Superior temporal gyrus (tissue), 1 donor: ENCODE measurements at regions not wholly inside any gene's neighbourhood (a gene's known extent, or its start where the extent isn't known, plus 50 kb on each side); places are given as distances from the start of the nearest gene placed in this dataset.
A peak's percentile ranks its signal among the peaks of the same experiment; 100 is the strongest.
"Not testable (repeated sequence)": the region's sequence is repeated elsewhere in the genome, so short reads cannot be mapped to it uniquely, and the experiment has no call there.

ENCODE experiments used
- DNase-seq: peaks from one replicate; pipeline ENCODE4 v3.0.0-alpha.2; 2016; ENCODE audit errors: extremely low spot score

GRCh38 chr15:32536507-32537172 lies 56.6 kb upstream of the GOLGA8N start:
- peak; percentile 14 for DNase-seq

DNA sequence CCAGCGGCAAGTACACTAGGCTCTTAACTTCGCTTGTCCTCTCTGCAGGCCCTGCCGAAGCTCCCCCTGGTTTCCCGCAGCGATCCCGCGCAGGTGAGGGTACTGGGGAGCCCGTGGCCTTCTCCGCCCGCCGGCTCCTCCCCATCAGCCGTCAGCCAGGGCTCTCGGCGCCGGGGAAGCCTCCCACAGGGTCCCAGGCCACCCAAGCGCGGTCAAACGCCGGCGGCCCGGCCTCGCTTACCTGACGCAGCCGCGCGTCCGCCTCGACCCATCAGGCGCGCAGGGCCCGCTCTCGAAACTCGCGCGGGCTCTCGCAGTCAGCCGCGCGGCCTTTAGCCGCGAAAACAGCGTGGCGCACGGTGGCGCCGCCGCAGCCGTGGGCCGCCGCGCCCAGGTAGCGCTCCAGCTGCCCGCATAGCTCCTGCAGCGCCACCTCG lies 57.2 kb upstream of the GOLGA8N start:
- DNase-seq = not testable (repeated sequence)

GRCh38 chr15:32535150-32535898 lies 57.9 kb upstream of the GOLGA8N start:
- not testable (repeated sequence) for DNase-seq

DNA sequence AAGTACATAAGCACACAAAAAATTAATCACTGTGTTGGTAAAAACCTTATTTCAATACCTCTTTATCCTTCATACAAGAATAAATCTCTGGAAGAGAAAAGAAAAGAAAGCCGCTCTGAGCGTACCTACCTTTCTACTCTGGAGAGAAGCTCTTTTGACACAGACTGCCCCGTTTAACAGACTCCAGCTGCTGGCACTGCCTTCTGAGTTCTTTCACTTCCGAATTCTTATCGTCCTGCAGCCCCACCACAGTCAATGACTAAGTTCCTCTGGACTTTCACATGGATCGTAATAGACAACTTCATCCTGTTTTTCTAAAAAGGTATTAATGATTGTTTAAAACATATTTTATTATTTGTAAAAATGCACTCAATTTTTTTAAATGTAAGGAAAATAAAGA lies 67.5 kb upstream of the GOLGA8O start:
- not testable (repeated sequence) for DNase-seq

GRCh38 chr15:32522421-32522820 lies 67.0 kb upstream of the GOLGA8O start:
- DNase-seq = not testable (repeated sequence)

- peak; percentile 2 for DNase-seq
These were observed 63.5 kb upstream of the GOLGA8O start for GRCh38 chr15:32518976-32519375.

- DNase-seq = not testable (repeated sequence)
These were observed 62.6 kb upstream of the GOLGA8O start for GRCh38 chr15:32518013-32518412.

- not testable (repeated sequence) for DNase-seq
These were observed 61.5 kb upstream of the GOLGA8O start for GRCh38 chr15:32516954-32517353.

DNA sequence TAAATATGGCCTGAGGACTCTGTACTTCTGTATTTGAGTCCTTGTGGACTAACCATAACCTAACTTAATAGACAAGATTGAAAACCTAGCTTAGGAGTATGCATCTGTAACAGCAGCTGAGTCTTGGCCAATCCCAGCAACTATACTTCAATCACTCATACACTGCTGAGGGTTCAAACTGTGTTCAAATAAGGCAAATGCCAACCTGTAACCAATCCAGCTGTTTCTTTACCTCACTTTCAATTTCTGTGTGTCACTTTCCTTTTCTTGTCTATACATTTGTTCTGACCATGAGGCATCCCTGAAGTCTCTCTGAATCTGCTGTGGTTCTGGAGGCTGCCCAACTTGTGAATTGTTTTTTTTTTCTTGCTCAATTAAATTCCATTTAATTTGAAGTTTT lies 57.9 kb upstream of the GOLGA8O start:
- DNase-seq = not testable (repeated sequence)

DNA sequence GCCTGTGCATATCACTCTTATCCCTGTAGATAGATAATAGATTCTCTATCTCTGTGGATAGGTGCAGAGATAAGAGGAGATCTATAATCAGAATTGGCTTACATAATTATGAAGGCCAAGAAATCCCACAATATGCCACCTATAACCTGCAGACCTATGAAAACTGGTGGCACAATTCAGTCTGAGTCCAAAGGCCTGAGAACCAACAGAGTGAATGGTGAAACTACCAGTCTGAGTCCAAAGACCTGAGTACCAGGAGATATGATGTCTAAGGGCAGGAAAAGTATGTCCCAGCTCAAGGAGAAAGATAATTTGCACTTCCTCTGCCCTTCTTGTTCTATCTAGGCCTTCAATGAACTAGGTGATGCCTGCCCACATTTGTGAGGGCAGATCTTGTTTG lies 54.6 kb upstream of the GOLGA8O start:
- DNase-seq = not testable (repeated sequence)

- not testable (repeated sequence) for DNase-seq
These were observed 52.6 kb upstream of the GOLGA8O start for GRCh38 chr15:32508081-32508480.

GRCh38 chr15:32506787-32507186 lies 51.4 kb upstream of the GOLGA8O start:
- not testable (repeated sequence) for DNase-seq

GRCh38 chr15:32505633-32506032 lies 50.2 kb upstream of the GOLGA8O start:
- not testable (repeated sequence) for DNase-seq
